ENCODE measurements at regions not wholly inside any gene's neighbourhood (a gene's known extent, or its start where the extent isn't known, plus 50 kb on each side); places are given as distances from the start of the nearest gene placed in this dataset.

DNA sequence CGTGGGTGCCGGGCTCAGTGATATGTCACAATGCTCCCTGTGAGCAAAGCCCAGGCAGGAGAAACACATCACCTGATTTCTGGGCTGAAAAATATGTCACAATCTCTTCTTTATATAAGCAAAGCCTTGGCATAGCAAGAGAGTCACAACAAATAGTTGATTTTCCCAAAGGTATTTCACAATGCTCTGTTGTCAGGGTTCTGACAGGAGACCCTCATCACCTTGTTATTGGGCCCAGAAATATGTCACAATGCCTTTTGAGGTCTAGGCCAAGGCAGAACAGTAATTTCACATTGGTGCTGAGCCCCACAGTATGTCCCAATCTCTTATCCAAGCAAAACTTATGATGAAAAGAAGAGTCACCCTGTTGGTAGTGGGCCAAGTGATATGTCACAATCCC is 125.7 kb downstream of the ZNF675 start:
- H3K79me2 ChIP-seq (ENCODE audit: insufficient read depth, low read length) = no peaks in the 10 kb centered on the region
- H3K36me3 ChIP-seq (ENCODE audit: insufficient read depth, low read length) = no peaks in the 10 kb centered on the region
- Mint-ChIP-seq H3K4me3 (ENCODE audit: unreplicated experiment) (no peak overlapping the region), H3K27me3 (ENCODE audit: low read depth, unreplicated experiment) (no peaks in the 10 kb centered on the region), H3K36me3 (ENCODE audit: low read depth, unreplicated experiment) (no peaks in the 10 kb centered on the region), H3K27ac (ENCODE audit: unreplicated experiment) (no peak overlapping the region), H3K4me1 (ENCODE audit: low read depth, unreplicated experiment) (no peaks in the 10 kb centered on the region), H3K9me3 (ENCODE audit: unreplicated experiment) (peaks cover 35% of the 10 kb centered on the region)
- H3K4me2 ChIP-seq (ENCODE audit: low read length) = no peak overlapping the region
- H3K27me3 ChIP-seq (ENCODE audit: insufficient read depth, low read length) = no peaks in the 10 kb centered on the region
- no peak for TF ChIP-seq EZH2 (IDR thresholded peaks at IDR 0.05; ENCODE audit: insufficient read depth, low read length)
- TF ChIP-seq, protein P1, sequence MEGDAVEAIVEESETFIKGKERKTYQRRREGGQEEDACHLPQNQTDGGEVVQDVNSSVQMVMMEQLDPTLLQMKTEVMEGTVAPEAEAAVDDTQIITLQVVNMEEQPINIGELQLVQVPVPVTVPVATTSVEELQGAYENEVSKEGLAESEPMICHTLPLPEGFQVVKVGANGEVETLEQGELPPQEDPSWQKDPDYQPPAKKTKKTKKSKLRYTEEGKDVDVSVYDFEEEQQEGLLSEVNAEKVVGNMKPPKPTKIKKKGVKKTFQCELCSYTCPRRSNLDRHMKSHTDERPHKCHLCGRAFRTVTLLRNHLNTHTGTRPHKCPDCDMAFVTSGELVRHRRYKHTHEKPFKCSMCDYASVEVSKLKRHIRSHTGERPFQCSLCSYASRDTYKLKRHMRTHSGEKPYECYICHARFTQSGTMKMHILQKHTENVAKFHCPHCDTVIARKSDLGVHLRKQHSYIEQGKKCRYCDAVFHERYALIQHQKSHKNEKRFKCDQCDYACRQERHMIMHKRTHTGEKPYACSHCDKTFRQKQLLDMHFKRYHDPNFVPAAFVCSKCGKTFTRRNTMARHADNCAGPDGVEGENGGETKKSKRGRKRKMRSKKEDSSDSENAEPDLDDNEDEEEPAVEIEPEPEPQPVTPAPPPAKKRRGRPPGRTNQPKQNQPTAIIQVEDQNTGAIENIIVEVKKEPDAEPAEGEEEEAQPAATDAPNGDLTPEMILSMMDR (IDR thresholded peaks at IDR 0.05; ENCODE audit: insufficient read depth, low read depth, low read length) = no peak
- H3K4me1 ChIP-seq (ENCODE audit: insufficient read depth, low read length) = no peaks in the 10 kb centered on the region
- no peak overlapping the region for H3K27ac ChIP-seq (ENCODE audit: low read depth, low read length)
- H3K4me3 ChIP-seq (ENCODE audit: insufficient read depth, low read depth, low read length) = no peak overlapping the region
- DNase-seq (ENCODE audit: low read depth) = no peak
- peaks cover 30% of the 10 kb centered on the region for H3K9me3 ChIP-seq (ENCODE audit: insufficient read depth, low read depth, low read length)
- FAIRE-seq = no peak
- no peaks in the 10 kb centered on the region for H4K20me1 ChIP-seq (ENCODE audit: insufficient read depth, low read length)
- no peak overlapping the region for H2AFZ ChIP-seq (ENCODE audit: low read depth, low read length)
- no peak overlapping the region for H3K9ac ChIP-seq (ENCODE audit: low read length)

DNA sequence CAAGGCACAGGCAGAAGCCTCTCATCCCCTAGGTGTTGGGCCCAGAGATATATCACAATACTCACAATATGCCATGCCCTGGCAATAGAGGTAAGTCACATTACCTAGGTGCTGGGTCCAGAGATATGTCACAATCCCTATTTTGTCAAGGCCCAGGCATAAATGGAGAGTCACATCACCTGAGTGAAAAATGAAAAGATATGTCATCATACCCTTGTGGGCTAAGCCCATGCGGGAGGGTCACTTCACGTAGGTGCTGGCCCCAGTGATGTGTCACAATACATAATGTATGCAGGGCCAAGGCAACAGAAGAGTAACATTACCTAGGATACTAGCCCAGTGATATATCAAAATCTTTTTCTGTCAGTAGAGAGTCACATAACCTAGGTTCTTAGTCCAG is 127.0 kb downstream of the ZNF675 start:
- DNase-seq (ENCODE audit: low read depth) (no peak), FAIRE-seq (no peak)
- H3K27ac Mint-ChIP-seq (ENCODE audit: unreplicated experiment) = no peak overlapping the region
- no peaks in the 10 kb centered on the region for H3K36me3 Mint-ChIP-seq (ENCODE audit: low read depth, unreplicated experiment)
- H3K27ac ChIP-seq (ENCODE audit: low read depth, low read length) = no peak overlapping the region
- H3K4me3 Mint-ChIP-seq (ENCODE audit: unreplicated experiment) = no peak overlapping the region
- no peak for TF ChIP-seq EZH2 (IDR thresholded peaks at IDR 0.05; ENCODE audit: insufficient read depth, low read length)
- TF ChIP-seq, protein P1 (IDR thresholded peaks at IDR 0.05; ENCODE audit: insufficient read depth, low read depth, low read length) = no peak
- H3K9me3 ChIP-seq (ENCODE audit: insufficient read depth, low read depth, low read length) = peaks cover 25% of the 10 kb centered on the region
- no peaks in the 10 kb centered on the region for H3K79me2 ChIP-seq (ENCODE audit: insufficient read depth, low read length)
- no peaks in the 10 kb centered on the region for H3K27me3 Mint-ChIP-seq (ENCODE audit: low read depth, unreplicated experiment)
- no peaks in the 10 kb centered on the region for H3K4me1 ChIP-seq (ENCODE audit: insufficient read depth, low read length)
- peaks cover 32% of the 10 kb centered on the region for H3K9me3 Mint-ChIP-seq (ENCODE audit: unreplicated experiment)
- no peak overlapping the region for H2AFZ ChIP-seq (ENCODE audit: low read depth, low read length)
- no peaks in the 10 kb centered on the region for H3K27me3 ChIP-seq (ENCODE audit: insufficient read depth, low read length)
- no peaks in the 10 kb centered on the region for H3K36me3 ChIP-seq (ENCODE audit: insufficient read depth, low read length)
- no peak overlapping the region for H3K4me3 ChIP-seq (ENCODE audit: insufficient read depth, low read depth, low read length)
- no peak overlapping the region for H3K9ac ChIP-seq (ENCODE audit: low read length)
- no peak overlapping the region for H3K4me2 ChIP-seq (ENCODE audit: low read length)
- no peaks in the 10 kb centered on the region for H4K20me1 ChIP-seq (ENCODE audit: insufficient read depth, low read length)
- H3K4me1 Mint-ChIP-seq (ENCODE audit: low read depth, unreplicated experiment) = no peaks in the 10 kb centered on the region

- no peak overlapping the region for H3K4me2 ChIP-seq (ENCODE audit: low read length)
- no peaks in the 10 kb centered on the region for H3K4me1 ChIP-seq (ENCODE audit: insufficient read depth, low read length)
- H3K9ac ChIP-seq (ENCODE audit: low read length) = no peak overlapping the region
- FAIRE-seq = no peak
- H3K27ac ChIP-seq (ENCODE audit: low read depth, low read length) = no peak overlapping the region
- TF ChIP-seq, protein P1 (IDR thresholded peaks at IDR 0.05; ENCODE audit: insufficient read depth, low read depth, low read length) = no peak
- no peak for TF ChIP-seq EZH2 (IDR thresholded peaks at IDR 0.05; ENCODE audit: insufficient read depth, low read length)
- Mint-ChIP-seq H3K4me3 (ENCODE audit: unreplicated experiment) (no peak overlapping the region), H3K36me3 (ENCODE audit: low read depth, unreplicated experiment) (no peaks in the 10 kb centered on the region), H3K9me3 (ENCODE audit: unreplicated experiment) (peaks cover 21% of the 10 kb centered on the region), H3K4me1 (ENCODE audit: low read depth, unreplicated experiment) (no peaks in the 10 kb centered on the region), H3K27me3 (ENCODE audit: low read depth, unreplicated experiment) (no peaks in the 10 kb centered on the region), H3K27ac (ENCODE audit: unreplicated experiment) (no peak overlapping the region)
- DNase-seq (ENCODE audit: low read depth) = no peak
- no peaks in the 10 kb centered on the region for H3K36me3 ChIP-seq (ENCODE audit: insufficient read depth, low read length)
- no peaks in the 10 kb centered on the region for H3K79me2 ChIP-seq (ENCODE audit: insufficient read depth, low read length)
- no peak overlapping the region for H3K4me3 ChIP-seq (ENCODE audit: insufficient read depth, low read depth, low read length)
- peaks cover 18% of the 10 kb centered on the region for H3K9me3 ChIP-seq (ENCODE audit: insufficient read depth, low read depth, low read length)
- H3K27me3 ChIP-seq (ENCODE audit: insufficient read depth, low read length) = no peaks in the 10 kb centered on the region
- H2AFZ ChIP-seq (ENCODE audit: low read depth, low read length) = no peak overlapping the region
- no peaks in the 10 kb centered on the region for H4K20me1 ChIP-seq (ENCODE audit: insufficient read depth, low read length)
Observed at GRCh38 chr19:23558541-23558940, 128.5 kb downstream of the ZNF675 start.

Measured in astrocyte (in vitro differentiated cells and primary cell).